ENCODE measurements at regions not wholly inside any gene's neighbourhood (a gene's known extent, or its start where the extent isn't known, plus 50 kb on each side); places are given as distances from the start of the nearest gene placed in this dataset.

- Histone ChIP-seq H3K14ac (ENCODE audit: insufficient read depth, low read length) (no peak overlapping the region), H2BK12ac (ENCODE audit: insufficient read length, low read depth, low read length) (no peak overlapping the region), H3K27me3 (ENCODE audit: insufficient read depth, low read length) (no peaks in the 10 kb centered on the region), H3K4me2 (ENCODE audit: insufficient read depth, insufficient read length, low read length) (no peak overlapping the region), H2AK5ac (ENCODE audit: insufficient read length, low read length) (no peak overlapping the region), H3K9ac (ENCODE audit: extremely low read depth, insufficient read length, low read length) (no peak overlapping the region), H3T11ph (ENCODE audit: low read length) (no peak overlapping the region), H4K8ac (replicated peaks; ENCODE audit: insufficient read length, low read depth, low read length) (no peak overlapping the region), H3K56ac (ENCODE audit: insufficient read length, low read depth, low read length) (no peak overlapping the region), H4K91ac (ENCODE audit: insufficient read length, low read depth, low read length) (no peak overlapping the region), H3K4me1 (ENCODE audit: insufficient read depth, low read length) (no peaks in the 10 kb centered on the region), H3K27ac (ENCODE audit: insufficient read length, low read depth, low read length) (no peak overlapping the region), H3K23ac (ENCODE audit: insufficient read length, low read depth, low read length) (no peak overlapping the region), H4K20me1 (ENCODE audit: control insufficient read depth, insufficient read depth, insufficient read length) (no peaks in the 10 kb centered on the region), H3K79me2 (ENCODE audit: insufficient read depth, low read length) (no peaks in the 10 kb centered on the region), H2BK5ac (ENCODE audit: insufficient read length, low read length) (no peak overlapping the region), H3K18ac (ENCODE audit: insufficient read length, low read depth, low read length) (no peak overlapping the region), H2BK15ac (ENCODE audit: low read depth, low read length) (no peak overlapping the region), H3K23me2 (ENCODE audit: insufficient read length, low read depth, low read length, poor library complexity, severe bottlenecking) (no peaks in the 10 kb centered on the region), H3K9me3 (ENCODE audit: control insufficient read depth, low read depth, low read length) (no peaks in the 10 kb centered on the region), H3K4ac (ENCODE audit: low read depth, low read length) (no peak overlapping the region), H4K5ac (ENCODE audit: insufficient read length, low read depth, low read length) (no peak overlapping the region), H3K79me1 (ENCODE audit: insufficient read depth, low read depth, low read length, poor library complexity, severe bottlenecking) (no peaks in the 10 kb centered on the region), H2BK20ac (ENCODE audit: low read depth, low read length, poor library complexity, severe bottlenecking) (no peak overlapping the region), H2AFZ (ENCODE audit: low read length) (no peak overlapping the region), H2BK120ac (ENCODE audit: low read depth, low read length, poor library complexity, severe bottlenecking) (no peak overlapping the region)
- no peaks in the 10 kb centered on the region for H3K4me1 Mint-ChIP-seq
- TF ChIP-seq, protein P1, sequence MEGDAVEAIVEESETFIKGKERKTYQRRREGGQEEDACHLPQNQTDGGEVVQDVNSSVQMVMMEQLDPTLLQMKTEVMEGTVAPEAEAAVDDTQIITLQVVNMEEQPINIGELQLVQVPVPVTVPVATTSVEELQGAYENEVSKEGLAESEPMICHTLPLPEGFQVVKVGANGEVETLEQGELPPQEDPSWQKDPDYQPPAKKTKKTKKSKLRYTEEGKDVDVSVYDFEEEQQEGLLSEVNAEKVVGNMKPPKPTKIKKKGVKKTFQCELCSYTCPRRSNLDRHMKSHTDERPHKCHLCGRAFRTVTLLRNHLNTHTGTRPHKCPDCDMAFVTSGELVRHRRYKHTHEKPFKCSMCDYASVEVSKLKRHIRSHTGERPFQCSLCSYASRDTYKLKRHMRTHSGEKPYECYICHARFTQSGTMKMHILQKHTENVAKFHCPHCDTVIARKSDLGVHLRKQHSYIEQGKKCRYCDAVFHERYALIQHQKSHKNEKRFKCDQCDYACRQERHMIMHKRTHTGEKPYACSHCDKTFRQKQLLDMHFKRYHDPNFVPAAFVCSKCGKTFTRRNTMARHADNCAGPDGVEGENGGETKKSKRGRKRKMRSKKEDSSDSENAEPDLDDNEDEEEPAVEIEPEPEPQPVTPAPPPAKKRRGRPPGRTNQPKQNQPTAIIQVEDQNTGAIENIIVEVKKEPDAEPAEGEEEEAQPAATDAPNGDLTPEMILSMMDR (conservative IDR thresholded peaks at IDR 0.05), result no peak
- WGBS (ENCODE audit: extremely low coverage, insufficient read length, low lambda C conversion rate), result no CpG with 5 or more reads among the region's 5 CpGs
- no peaks in the 10 kb centered on the region for H3K27me3 Mint-ChIP-seq (ENCODE audit: low read depth)
- H3K36me3 Mint-ChIP-seq (ENCODE audit: insufficient read depth in 1 of 3, low read depth in 3 of 3), result peaks cover 2 to 21% (median 17%) of the 10 kb centered on the region in 3 experiments
- H3K9me3 Mint-ChIP-seq, result peaks cover 19 to 21% of the 10 kb centered on the region in 2 experiments
- no peak overlapping the region for H3K4me3 Mint-ChIP-seq
- no peak overlapping the region for H3K27ac Mint-ChIP-seq
- DNase-seq, result no peak
Observed at GRCh38 chr3:87968668-87969067, 90.1 kb downstream of the CGGBP1 start.

All from H9 (cell line).